ENCODE measurements at regions not wholly inside any gene's neighbourhood (a gene's known extent, or its start where the extent isn't known, plus 50 kb on each side); places are given as distances from the start of the nearest gene placed in this dataset.

GRCh38 chr3:178389258-178389657 lies 147.0 kb upstream of the KCNMB2 start:
- no peak for DNase-seq (ENCODE audit: low read depth in 2 of 2)

DNA sequence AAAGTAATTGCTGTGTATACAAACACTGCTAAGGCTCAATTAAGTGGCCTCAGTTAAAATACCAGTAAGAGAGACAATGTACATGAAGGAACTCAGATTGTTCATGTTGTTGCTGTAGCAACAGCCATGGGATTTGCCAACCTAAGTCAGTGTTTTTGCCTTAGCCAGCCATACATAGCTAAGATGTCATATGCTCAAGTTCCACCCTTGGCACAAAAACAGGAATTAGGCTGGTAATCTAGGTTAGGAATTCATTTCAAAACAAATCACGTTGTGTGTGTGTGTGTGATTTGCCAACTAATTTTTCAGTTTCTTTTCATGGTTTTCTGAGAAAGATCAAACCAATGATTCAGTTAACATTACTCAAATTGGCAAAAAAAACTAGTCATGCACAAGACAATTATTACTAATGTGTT lies 143.7 kb upstream of the KCNMB2 start:
- no peak for DNase-seq (ENCODE audit: low read depth in 2 of 2)

DNA sequence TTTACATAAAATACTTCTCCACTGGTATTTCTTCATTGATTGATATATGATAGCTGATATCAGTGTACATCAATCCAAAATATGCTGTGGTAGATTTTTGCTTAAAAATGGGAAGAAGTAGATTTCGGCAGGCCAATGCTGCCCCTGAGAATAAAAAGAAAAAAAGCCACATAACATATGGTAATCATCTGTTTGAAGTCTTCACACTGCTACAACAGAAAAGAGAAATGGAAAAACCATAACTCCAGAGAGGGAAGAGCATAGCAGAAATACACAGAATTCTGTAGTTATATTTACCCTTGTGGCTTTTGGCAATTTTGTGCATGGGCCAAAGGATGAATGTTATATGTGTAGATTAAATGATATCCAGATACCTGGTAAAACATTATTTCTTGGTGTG lies 143.1 kb upstream of the KCNMB2 start:
- no peak for DNase-seq (ENCODE audit: low read depth in 2 of 2)

DNA sequence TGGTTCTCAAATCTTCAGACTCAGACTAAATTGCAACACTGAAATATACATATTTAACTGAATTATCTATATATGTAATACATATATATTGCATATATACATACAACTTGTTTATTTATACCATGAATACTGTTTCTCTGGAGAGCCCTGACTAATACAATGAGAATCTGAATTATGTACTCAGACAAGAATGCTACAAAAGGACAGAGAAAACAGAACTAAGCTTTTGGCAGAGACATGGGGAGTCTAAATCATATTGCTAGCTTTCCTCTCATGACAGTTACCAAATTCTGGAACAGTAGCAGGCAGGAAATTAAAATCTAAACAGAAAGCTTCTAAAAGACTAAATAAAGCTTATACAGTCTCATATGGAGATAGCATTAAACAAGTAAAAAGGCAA lies 142.4 kb upstream of the KCNMB2 start:
- DNase-seq (ENCODE audit: low read depth in 2 of 2), result no peak

- DNase-seq (ENCODE audit: low read depth in 2 of 2), result no peak
Observed at GRCh38 chr3:178396318-178396717, 139.9 kb upstream of the KCNMB2 start.

DNA sequence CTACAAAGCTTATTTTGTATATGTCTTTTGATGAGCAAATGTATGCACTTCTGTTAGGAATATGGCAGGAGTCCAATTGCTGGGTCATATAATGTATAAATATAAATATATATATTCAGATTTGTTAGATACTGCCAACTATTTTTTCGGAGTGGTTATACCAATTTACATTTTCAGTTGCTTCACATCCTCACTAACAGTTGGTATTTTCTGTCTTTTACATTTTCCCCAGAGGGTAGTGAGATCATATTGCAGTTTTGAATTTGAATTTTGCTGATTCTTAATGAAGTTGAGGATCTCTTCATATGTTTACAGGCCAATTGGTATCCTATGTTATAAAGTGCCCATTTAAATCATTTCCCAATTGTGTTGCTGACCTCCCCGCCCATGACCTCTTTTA lies 139.0 kb upstream of the KCNMB2 start:
- DNase-seq (ENCODE audit: low read depth in 2 of 2), result no peak

DNA sequence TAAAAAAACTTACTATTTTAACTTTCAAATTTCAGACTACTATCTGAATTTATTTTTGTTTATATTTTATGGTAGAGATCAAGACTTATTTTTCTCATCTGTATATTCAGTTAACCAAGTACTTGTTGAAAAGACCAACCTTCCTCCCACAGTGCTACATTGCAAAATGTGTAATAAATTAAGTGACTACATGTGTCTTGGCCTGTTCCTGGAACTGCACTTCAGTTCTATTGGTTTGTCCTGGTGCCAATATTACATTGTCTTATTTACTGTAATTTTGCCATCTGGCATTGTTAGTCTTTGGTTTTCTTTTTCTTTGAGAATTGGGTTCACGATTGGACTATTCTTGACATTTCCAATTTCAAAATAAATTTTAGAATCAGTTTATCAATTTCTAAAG lies 138.4 kb upstream of the KCNMB2 start:
- DNase-seq (ENCODE audit: low read depth in 2 of 2), result no peak

DNA sequence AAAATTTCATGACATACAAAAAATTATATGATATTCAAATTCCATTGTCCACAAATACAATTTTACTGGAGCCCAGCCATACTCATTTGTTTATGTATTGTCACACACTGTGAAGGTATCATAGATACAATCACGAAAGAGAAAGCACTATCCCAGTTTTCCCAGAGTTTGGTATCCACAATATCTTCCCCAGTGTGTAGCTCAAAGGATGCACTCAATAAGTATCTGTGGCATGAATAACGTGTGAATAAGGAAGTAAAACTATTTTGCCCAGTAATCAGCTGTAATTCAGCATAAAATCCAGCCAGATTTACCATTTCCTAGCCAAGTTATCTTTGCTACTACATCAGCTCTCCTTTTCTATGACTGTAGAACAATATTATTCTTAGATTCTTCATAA lies 131.3 kb upstream of the KCNMB2 start:
- no peak for DNase-seq (ENCODE audit: low read depth in 2 of 2)

- DNase-seq (ENCODE audit: low read depth in 2 of 2), result no peak
Observed at GRCh38 chr3:178405531-178405930, 130.7 kb upstream of the KCNMB2 start.

- DNase-seq (ENCODE audit: low read depth in 2 of 2), result no peak
Observed at GRCh38 chr3:178406206-178406605, 130.0 kb upstream of the KCNMB2 start.

DNA sequence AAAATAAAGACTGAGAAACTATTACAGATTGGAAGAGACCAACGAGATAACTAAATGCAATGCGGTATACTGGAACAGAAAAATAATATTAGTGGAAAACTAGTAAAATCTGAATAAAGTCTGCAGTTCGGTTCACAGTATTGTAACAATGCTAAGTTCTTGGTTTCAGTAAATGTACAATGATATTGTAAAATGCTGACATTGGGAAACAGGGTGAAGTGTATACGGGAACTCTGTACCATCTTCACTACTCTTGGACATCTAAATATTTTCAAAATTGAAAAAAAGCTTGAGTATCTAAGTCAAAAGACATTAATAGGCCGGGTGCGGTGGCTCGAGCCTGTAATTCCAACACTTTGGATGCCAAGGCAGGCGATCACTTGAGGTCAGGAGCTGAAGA lies 120.9 kb upstream of the KCNMB2 start:
- DNase-seq (ENCODE audit: low read depth in 2 of 2), result no peak

GRCh38 chr3:178417736-178418135 lies 118.5 kb upstream of the KCNMB2 start:
- DNase-seq (ENCODE audit: low read depth in 2 of 2), result no peak

DNA sequence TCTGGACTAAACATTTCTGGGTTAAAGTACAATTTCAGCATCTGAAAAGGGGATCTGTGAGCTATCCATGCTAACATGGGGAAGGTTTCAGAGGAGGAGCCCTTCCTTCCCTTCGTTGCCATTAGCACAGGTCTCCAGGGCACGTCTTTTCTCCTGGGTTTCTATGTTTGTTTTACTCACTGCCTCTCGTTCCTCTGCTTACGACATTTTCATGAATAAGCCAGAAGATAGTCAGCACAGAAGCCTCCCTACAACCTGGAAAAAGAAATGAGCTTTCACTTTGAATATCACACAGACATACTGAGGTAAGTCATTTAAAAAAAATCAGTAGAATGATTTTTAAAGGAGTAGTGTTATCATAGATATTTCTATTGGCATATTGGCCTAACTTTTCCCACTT lies 117.2 kb upstream of the KCNMB2 start:
- DNase-seq (ENCODE audit: low read depth in 2 of 2), result no peak

DNA sequence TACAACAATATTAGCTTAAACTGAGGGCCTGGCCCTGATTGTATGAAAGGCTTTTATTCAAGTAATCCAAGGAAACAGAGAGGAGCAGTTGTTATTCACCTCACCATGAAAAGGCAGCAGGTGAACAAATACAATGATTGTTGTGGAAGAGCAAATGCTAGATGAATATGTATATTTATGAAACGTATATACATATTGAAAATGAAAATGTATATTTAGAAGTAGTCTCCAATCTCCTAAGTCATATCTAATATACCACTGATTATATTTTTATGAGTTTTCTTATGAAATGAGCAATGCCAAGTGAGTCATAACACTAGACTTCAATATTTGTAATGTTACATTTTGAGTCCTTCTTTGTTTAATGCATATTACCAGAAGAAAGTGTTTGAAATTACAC lies 116.2 kb upstream of the KCNMB2 start:
- no peak for DNase-seq (ENCODE audit: low read depth in 2 of 2)

DNA sequence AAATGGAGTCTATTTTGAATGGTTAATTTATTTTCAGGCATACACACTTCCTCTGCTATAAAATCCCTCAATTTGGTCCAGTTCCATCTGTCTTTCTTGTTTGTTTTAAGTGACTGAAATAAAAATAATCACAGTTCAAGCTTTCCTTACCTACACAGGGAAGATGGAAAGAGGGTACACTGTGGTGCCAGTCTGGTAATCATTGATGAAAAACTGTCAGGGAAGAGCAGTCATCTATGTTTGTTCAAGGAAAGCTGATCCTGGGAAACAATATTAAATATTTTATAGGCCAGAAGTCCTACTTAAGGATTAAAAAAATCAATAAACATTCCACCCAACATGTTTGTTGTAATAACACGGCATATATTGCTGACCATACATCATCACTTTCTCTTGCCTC lies 115.2 kb upstream of the KCNMB2 start:
- no peak for DNase-seq (ENCODE audit: low read depth in 2 of 2)

- DNase-seq (ENCODE audit: low read depth in 2 of 2), result no peak
Observed at GRCh38 chr3:178422406-178422805, 113.8 kb upstream of the KCNMB2 start.

GRCh38 chr3:178428037-178428436 lies 108.2 kb upstream of the KCNMB2 start:
- no peak for DNase-seq (ENCODE audit: low read depth in 2 of 2)

DNA sequence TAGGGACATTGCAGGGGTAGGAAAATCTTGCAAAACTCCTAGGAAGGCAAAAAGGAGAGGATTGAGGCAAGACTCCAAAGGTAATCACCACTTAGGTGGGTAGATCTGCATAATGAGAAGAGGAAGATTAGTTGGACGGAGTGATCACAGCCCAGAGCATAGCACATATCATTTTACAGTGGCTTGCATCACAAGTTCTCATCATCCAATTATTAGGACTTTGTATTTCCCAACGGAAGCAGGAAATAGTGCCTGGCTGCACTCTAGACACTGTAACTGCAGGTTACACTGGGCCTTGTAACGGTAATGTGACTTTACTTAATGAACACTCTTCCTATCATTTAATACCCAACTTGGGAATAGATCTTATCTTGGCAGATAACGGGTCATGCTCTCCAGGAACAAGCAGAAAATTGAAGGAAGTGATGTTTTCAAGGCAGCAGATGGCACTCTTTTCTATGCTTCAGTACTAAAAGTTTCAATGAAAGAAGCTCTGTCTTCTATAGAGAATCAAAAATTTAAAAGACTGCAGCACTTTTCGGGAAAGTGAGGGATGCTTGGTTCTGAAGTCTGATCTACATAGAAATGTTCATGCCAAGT lies 101.9 kb upstream of the KCNMB2 start:
- no peak for DNase-seq (ENCODE audit: low read depth in 2 of 2)

GRCh38 chr3:178435575-178435974 lies 100.7 kb upstream of the KCNMB2 start:
- no peak for DNase-seq (ENCODE audit: low read depth in 2 of 2)

DNA sequence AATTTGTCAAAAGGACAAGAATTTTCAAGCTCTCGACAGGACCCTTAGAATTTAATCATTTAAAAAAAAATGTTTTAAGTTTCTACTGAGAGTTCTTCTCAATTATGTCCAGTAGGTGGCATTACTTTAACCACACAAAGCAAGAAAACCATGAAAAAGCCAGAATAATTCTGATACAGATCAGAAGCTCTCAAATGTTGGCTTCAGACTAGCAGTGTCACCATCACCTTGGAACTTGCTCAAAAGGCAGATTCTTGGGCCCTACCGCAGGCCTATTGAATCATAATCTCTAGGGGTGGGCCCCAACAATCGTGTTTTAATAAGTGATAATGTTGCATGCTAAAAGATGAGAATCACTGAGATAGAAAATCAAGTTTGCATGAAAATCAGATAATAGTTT lies 99.5 kb upstream of the KCNMB2 start:
- no peak for DNase-seq (ENCODE audit: low read depth in 2 of 2)

DNA sequence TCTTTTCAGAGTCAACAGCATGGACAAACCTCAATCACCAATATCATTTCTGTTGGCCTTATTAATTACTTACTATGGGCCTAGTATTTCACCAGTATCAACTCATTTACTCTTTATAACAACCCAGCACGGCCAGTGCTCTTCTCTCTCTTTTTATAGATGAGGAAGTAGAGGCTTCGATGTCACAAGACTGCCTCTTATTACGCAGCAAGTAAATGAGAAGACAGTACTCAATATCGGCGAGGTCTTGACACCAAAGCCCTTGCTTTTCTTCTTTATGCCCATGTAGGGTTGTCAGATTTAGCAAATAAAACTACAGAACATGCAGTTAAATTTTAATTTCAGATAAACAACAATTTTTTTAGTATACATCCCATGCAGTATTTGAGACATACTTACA lies 99.0 kb upstream of the KCNMB2 start:
- no peak for DNase-seq (ENCODE audit: low read depth in 2 of 2)

GRCh38 chr3:178439504-178439903 lies 96.7 kb upstream of the KCNMB2 start:
- DNase-seq (ENCODE audit: low read depth in 2 of 2), result no peak

DNA sequence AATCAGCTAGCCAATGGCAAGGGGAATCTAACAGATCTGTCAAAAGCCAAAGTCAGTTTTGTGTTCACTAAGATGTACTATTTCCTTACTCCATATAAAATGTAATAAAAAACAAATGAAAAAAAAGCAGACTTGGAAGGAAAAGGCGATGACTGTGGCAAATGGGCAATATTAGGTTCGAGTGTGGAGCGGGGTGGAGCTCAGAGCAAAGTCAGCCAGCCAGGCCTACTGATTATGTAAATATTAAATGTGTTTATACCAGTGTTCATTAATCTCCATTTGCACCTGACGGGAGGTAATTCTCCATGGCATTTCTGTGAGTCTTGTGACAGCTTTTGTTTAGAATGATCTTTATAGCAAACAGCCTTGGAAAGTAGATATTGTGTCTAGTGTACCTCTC lies 96.2 kb upstream of the KCNMB2 start:
- DNase-seq (ENCODE audit: low read depth in 2 of 2), result no peak

DNA sequence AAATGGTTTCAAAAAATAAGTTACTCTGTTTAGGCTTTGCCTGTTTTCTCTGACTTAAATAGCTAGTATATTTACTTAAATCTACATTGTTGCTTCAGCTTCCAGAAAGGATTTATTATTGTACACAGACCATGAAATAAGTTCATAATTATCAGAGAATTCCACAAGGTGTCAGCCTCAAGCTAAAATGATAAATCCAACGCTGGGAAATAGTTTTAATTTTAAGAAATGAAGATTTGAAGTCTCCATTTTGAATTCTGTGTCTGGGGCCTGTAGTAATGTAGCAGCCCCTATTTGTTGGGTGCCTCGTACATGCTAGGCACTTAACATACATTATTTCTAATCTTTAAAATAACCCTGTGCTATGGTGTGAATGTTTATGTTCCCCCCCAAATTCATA lies 92.6 kb upstream of the KCNMB2 start:
- DNase-seq (ENCODE audit: low read depth in 2 of 2), result no peak

DNA sequence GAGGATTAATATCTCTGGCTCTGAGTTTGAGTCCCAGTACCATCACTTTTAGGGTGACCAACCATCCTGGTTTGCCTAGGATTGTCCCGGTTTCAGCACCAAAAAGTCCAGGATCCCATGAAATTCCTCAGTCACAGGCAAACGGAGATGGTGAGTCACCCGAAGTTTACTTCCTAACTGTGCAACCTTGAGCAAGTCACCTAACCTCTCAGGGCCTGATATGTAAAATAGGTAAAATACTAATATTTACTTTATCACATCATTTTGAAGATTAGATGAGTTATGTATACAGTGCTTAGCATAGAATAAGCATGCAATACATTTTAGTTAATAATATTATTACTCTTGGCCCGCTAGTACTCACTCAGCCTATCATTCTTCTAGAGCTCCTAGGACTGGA lies 91.1 kb upstream of the KCNMB2 start:
- no peak for DNase-seq (ENCODE audit: low read depth in 2 of 2)

Measured in activated CD4-positive, alpha-beta T cell treated with anti-CD3 and anti-CD28 coated beads for 24 hours (primary cell).